ENCODE measurements at regions not wholly inside any gene's neighbourhood (a gene's known extent, or its start where the extent isn't known, plus 50 kb on each side); places are given as distances from the start of the nearest gene placed in this dataset.

GRCh38 chr2:40564184-40564583 lies 112.3 kb upstream of the SLC8A1 start:
- Histone ChIP-seq H3K36me3 (ENCODE audit: control insufficient read depth in 2 of 2, insufficient read depth in 2 of 2, low read length in 1 of 2) (no peaks in the 10 kb centered on the region), H4K20me1 (ENCODE audit: control insufficient read depth, insufficient read depth) (no peaks in the 10 kb centered on the region), H3K9ac (ENCODE audit: control insufficient read depth, insufficient read depth, low read length) (no peak overlapping the region), H3K4me1 (ENCODE audit: control insufficient read depth, insufficient read depth, low read length) (no peaks in the 10 kb centered on the region), H3K27me3 (replicated peaks in 1 of 2; ENCODE audit: control insufficient read depth in 2 of 2, insufficient read depth in 2 of 2, low read length in 1 of 2) (no peaks in the 10 kb centered on the region), H3K4me3 (no peak overlapping the region), H2AFZ (ENCODE audit: control insufficient read depth, low read depth, low read length) (no peak overlapping the region), H3K9me3 (replicated peaks; ENCODE audit: control insufficient read depth, insufficient read depth, low read length) (no peaks in the 10 kb centered on the region), H3K79me2 (ENCODE audit: control insufficient read depth, insufficient read depth, low read length) (no peaks in the 10 kb centered on the region), H3K27ac (ENCODE audit: control insufficient read depth, insufficient read depth) (no peak overlapping the region), H3K4me2 (ENCODE audit: control insufficient read depth, insufficient read depth) (no peak overlapping the region)
- ATAC-seq (no peak), FAIRE-seq (no peak), DNase-seq (ENCODE audit: low read depth, low spot score) (no peak)
- in situ Hi-C loops (cut with MboI) (no loop called here), intact Hi-C loops (cut with micrococcal nuclease; ENCODE audit: unreplicated experiment) (no loop called here)
- SMC1A ChIA-PET (ENCODE audit: uncharacterized antibody, unreplicated experiment): interaction anchor here (1.4 kb wide), 1 partner anchor 9 kb away, joined by 3 read pairs; no protein-coding TSS in a partner anchor
- TF ChIP-seq IRF4 (IDR thresholded peaks at IDR 0.05; ENCODE audit: low read depth, low read length) (no peak), FOS (IDR thresholded peaks at IDR 0.05; ENCODE audit: borderline replicate concordance, extremely low read depth, insufficient read length) (no peak), CBFB (IDR thresholded peaks at IDR 0.05; ENCODE audit: low read depth) (no peak), SMAD1 (IDR thresholded peaks at IDR 0.05; ENCODE audit: low read depth, partially characterized antibody) (no peak), CEBPB (IDR thresholded peaks at IDR 0.05; ENCODE audit: borderline replicate concordance in 1 of 2, low read depth in 2 of 2, low read length in 2 of 2) (no peak), CHD4 (IDR thresholded peaks at IDR 0.05) (no peak), ETV6 (conservative IDR thresholded peaks at IDR 0.05 in 1 of 2, IDR thresholded peaks at IDR 0.05 in 1 of 2; ENCODE audit: borderline replicate concordance in 1 of 2, low read depth in 1 of 2) (no peak), ZNF384 (IDR thresholded peaks at IDR 0.05; ENCODE audit: borderline replicate concordance, low read depth, low read length) (no peak), YY1 (IDR thresholded peaks at IDR 0.05; ENCODE audit: low read depth, low read length) (no peak), CTCF (IDR thresholded peaks at IDR 0.05 in 2 of 3, conservative IDR thresholded peaks at IDR 0.05 in 1 of 3; ENCODE audit: control insufficient read depth in 2 of 3, extremely low read depth in 1 of 3, insufficient read depth in 1 of 3, low read depth in 3 of 3, low read length in 3 of 3) (no peak), SRF (IDR thresholded peaks at IDR 0.05; ENCODE audit: low read depth in 2 of 2, low read length in 2 of 2) (no peak), NFYB (IDR thresholded peaks at IDR 0.05; ENCODE audit: insufficient read depth, low read depth, low read length) (no peak)
- TF ChIP-seq, protein P1, sequence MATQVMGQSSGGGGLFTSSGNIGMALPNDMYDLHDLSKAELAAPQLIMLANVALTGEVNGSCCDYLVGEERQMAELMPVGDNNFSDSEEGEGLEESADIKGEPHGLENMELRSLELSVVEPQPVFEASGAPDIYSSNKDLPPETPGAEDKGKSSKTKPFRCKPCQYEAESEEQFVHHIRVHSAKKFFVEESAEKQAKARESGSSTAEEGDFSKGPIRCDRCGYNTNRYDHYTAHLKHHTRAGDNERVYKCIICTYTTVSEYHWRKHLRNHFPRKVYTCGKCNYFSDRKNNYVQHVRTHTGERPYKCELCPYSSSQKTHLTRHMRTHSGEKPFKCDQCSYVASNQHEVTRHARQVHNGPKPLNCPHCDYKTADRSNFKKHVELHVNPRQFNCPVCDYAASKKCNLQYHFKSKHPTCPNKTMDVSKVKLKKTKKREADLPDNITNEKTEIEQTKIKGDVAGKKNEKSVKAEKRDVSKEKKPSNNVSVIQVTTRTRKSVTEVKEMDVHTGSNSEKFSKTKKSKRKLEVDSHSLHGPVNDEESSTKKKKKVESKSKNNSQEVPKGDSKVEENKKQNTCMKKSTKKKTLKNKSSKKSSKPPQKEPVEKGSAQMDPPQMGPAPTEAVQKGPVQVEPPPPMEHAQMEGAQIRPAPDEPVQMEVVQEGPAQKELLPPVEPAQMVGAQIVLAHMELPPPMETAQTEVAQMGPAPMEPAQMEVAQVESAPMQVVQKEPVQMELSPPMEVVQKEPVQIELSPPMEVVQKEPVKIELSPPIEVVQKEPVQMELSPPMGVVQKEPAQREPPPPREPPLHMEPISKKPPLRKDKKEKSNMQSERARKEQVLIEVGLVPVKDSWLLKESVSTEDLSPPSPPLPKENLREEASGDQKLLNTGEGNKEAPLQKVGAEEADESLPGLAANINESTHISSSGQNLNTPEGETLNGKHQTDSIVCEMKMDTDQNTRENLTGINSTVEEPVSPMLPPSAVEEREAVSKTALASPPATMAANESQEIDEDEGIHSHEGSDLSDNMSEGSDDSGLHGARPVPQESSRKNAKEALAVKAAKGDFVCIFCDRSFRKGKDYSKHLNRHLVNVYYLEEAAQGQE (IDR thresholded peaks at IDR 0.05; ENCODE audit: low read depth, low read length): no peak
- TF ChIP-seq, protein P2, sequence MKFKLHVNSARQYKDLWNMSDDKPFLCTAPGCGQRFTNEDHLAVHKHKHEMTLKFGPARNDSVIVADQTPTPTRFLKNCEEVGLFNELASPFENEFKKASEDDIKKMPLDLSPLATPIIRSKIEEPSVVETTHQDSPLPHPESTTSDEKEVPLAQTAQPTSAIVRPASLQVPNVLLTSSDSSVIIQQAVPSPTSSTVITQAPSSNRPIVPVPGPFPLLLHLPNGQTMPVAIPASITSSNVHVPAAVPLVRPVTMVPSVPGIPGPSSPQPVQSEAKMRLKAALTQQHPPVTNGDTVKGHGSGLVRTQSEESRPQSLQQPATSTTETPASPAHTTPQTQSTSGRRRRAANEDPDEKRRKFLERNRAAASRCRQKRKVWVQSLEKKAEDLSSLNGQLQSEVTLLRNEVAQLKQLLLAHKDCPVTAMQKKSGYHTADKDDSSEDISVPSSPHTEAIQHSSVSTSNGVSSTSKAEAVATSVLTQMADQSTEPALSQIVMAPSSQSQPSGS (IDR thresholded peaks at IDR 0.05; ENCODE audit: low read length): no peak
- TF ChIP-seq, protein P3, sequence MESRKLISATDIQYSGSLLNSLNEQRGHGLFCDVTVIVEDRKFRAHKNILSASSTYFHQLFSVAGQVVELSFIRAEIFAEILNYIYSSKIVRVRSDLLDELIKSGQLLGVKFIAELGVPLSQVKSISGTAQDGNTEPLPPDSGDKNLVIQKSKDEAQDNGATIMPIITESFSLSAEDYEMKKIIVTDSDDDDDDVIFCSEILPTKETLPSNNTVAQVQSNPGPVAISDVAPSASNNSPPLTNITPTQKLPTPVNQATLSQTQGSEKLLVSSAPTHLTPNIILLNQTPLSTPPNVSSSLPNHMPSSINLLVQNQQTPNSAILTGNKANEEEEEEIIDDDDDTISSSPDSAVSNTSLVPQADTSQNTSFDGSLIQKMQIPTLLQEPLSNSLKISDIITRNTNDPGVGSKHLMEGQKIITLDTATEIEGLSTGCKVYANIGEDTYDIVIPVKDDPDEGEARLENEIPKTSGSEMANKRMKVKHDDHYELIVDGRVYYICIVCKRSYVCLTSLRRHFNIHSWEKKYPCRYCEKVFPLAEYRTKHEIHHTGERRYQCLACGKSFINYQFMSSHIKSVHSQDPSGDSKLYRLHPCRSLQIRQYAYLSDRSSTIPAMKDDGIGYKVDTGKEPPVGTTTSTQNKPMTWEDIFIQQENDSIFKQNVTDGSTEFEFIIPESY (IDR thresholded peaks at IDR 0.05): no peak
- RAD21 ChIA-PET (ENCODE audit: unreplicated experiment): interaction anchor here (1.2 kb wide), 1 partner anchor 8 kb away, joined by 3 read pairs; no protein-coding TSS in a partner anchor
- BruUV-seq (replicated peaks): no TSS peak
- POLR2A ChIA-PET: no interaction called here
- CTCF ChIA-PET: interaction anchor here (0.6 to 1.9 kb wide), 3 partner anchors 8 to 651 kb away, joined by 3 to 8 read pairs (median 3); no protein-coding TSS in a partner anchor
- 21% methylated on average over 2 of the region's 2 CpGs for WGBS (ENCODE audit: insufficient coverage, insufficient replicate concordance, low lambda C conversion rate, missing lambda C conversion rate)

Measured in GM12878 (cell line).